LNCAP (cell line): ENCODE measurements at regions not wholly inside any gene's neighbourhood (a gene's known extent, or its start where the extent isn't known, plus 50 kb on each side); places are given as distances from the start of the nearest gene placed in this dataset.

ENCODE experiments used
- TF ChIP-seq, protein P1 (sequence below): fragments of 450-650 bp; IDR thresholded peaks from 2 replicates; pipeline ENCODE4 v1.5.1; 2017; ENCODE audit warnings: mild to moderate bottlenecking

DNA sequence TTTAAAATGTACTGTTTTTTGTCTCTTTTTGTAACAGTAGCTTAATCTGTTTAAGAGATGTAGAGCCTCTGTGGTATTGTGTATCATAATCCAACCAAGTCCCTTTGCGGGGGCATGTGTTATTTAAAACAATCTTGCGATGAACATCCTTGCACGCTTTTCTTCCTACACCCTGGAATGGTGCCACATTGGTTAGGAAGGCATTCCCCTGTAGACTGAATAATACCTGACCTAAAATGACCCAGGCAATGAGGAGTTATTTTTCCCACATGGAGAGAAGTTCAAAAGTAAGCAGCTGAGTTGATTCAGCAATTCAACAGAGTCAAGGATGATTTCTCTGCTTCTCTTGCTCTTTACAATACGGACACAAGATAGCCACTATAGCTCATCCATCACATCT, 142.0 kb upstream of the PMEPA1 start:
- TF ChIP-seq, protein P1, sequence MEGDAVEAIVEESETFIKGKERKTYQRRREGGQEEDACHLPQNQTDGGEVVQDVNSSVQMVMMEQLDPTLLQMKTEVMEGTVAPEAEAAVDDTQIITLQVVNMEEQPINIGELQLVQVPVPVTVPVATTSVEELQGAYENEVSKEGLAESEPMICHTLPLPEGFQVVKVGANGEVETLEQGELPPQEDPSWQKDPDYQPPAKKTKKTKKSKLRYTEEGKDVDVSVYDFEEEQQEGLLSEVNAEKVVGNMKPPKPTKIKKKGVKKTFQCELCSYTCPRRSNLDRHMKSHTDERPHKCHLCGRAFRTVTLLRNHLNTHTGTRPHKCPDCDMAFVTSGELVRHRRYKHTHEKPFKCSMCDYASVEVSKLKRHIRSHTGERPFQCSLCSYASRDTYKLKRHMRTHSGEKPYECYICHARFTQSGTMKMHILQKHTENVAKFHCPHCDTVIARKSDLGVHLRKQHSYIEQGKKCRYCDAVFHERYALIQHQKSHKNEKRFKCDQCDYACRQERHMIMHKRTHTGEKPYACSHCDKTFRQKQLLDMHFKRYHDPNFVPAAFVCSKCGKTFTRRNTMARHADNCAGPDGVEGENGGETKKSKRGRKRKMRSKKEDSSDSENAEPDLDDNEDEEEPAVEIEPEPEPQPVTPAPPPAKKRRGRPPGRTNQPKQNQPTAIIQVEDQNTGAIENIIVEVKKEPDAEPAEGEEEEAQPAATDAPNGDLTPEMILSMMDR = no peak

DNA sequence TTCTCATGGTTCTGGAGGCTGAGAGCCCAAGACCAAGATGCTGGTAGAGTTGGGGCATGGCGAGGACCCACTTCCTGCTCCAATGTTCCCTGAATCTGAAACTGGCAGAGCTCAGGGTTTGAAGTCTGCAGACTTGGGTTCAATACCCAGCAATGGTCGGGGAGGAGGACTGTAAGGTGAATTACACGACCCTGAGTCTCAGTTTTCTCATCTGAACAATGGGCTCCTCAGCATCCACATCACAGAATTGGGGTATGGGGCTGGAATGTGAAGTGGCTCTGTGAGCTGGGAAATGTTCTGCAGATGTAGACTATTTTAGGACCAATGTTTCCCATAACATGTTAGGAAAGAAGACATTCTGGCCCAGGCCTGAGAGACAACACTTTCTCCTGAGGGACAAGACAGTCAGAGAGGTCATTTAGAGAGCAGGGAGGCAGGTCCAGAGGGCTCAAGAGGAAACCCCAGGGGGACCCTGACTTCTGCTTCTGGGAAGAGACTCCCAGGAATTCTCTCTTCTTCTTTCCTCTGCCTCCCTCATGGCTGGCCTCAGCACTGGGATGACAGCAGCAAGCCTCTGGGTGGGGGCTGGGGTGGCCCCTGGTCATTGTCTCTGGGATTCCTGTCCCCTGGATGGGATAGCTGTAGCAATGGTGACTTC, 141.3 kb upstream of the PMEPA1 start:
- TF ChIP-seq, protein P1 = no peak

DNA sequence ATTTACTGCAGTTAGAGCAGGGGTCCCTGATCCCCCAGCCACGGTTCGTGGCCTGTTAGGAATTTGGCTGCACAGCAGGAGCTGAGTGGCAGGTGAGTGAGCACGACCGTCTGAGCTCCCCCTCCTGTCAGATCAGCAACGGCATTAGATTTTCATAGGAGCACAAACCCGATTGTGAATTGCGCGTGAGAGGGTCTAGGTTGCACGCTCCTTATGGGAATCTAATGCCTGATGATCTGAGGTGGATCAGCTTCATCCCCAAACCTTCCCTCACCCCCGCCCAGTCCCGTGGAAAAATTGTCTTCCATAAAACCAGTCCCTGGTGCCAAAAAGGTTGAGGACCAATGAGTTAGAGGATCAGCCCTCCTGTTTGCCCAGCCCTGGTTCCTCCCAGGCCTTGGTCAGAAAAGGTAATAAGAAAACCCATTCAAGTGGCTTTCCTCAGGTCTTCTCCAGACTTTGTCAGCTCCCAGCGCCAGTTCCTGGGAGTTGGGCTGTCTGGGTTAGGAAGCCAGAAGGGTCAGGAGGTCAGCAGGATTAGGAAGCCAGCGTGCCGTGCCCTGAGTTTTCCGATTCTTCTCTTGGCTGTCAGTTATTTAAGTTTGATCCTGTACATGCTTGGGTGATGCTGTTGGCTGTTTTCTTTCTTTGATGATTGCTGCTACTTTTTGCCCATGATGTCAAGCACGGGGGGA, 139.9 kb upstream of the PMEPA1 start:
- TF ChIP-seq, protein P1 = no peak

DNA sequence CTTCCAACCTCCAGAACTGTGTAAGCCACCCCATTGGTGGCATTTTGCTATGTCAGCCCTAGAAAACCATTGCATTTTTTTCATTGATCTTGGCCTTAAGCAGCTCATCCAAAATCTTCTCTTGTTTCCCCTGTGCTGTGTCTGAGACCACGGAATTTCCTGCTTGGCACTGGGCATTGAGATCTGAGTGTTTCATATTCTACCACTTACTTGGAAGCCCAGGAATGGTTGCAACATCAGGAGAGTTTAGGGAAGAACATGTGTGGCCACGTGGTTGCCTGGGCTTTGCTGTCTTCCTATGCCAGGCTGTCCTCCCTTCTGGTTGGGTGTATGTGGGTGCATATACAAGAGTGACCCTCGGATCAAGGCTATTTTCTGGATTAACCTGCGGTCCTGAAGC, 139.3 kb upstream of the PMEPA1 start:
- TF ChIP-seq, protein P1 = no peak

DNA sequence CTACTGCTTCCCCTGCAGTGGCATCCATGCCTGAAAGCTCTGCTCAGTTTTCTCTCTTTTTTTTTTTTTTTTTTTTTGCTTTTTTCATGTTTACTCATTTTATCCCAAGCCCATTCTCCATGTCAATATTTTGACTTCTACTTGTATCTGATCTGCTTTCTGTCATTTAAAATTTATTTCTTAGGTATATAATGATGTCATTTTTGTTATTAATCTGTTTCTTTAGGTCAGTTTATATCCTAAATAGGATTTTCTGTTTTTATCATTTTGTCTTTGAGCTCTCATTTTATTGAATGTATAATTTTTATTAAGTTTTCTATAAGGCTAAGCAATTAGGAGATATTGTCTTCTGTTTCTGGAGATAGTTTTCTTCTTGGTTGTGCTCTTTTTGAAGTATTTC, 138.5 kb upstream of the PMEPA1 start:
- TF ChIP-seq, protein P1 = no peak

DNA sequence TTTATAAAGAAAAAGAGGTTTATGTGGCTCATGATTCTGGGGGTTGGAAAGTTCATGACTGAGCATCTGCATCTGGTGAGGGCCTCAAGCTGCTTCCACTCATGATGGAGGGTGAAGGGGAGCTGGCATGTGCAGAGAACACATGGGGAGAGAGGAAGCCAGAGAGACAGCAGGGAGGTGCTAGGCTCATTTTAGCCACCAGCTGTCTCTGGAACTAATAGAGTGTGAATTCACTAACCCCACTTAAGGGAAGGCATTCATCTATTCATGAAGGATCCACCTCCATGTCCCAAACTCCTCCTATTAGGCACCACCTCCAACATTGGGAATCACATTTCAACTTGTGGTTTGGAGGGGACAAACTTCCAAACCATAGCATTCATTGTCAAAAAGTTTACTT, 137.3 kb upstream of the PMEPA1 start:
- TF ChIP-seq, protein P1 = no peak

DNA sequence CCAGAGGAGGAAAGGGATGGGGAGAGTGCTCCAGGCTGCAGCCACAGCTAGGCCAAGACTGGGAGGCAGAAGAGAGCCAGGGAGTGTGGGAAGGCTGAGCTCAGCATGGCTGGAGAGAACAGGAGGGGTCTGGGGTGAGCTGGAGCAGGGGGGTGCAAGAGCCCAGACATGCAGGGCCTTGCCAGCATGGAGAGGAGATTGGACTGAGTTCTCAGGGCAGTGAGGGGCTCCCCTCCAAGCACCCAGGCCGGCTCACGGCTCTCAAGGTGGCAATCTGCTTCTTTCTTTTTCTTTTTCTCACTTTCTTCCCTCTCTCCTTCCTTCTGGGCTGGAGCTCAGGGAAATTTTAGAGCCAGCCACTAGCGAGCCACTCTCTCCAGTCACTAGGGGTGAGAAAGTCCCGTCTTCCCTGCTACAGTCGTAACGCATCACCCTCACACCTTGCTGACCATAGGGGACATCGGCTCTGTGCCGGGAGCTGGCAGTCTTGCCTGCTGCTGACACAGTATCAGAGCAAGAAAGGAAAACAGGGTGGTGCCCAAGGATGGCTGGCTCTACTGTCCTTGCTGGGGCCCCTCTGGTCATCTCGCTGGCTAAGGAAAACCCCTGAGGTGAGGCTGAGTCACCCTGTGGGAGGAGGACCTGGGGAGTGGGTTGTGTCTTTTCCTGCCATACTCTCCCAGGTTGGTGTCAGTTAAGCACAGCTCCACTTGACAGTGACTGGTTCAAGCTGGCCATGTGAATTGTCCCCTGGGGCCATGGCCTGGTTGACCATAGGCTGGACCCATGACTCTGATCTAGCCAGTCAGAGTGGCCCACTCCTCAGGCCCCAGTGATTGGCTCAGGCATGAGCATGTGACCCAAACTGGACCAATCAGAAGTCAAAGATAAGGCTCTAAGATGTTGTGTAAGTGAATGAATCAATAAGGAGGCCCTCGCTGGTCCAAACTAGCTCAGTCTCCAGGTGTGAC, 135.1 kb upstream of the PMEPA1 start:
- TF ChIP-seq, protein P1 = no peak
